Spleen (tissue), 11 donors: ENCODE measurements at regions not wholly inside any gene's neighbourhood (a gene's known extent, or its start where the extent isn't known, plus 50 kb on each side); places are given as distances from the start of the nearest gene placed in this dataset.

Source experiments
- DNase-seq: peaks from one replicate; pipeline ENCODE4 v3.0.0-alpha.2; 2020
- H3K27ac ChIP-seq, 8 donors: fragments of 200-600 bp; sonication (generic) in 7 of 8; 1 replicate in 4 of 8; 2 replicates in 4 of 8; pipeline versions ENCODE4 v1.5.0 to v1.8.0; 2016 to 2021; ENCODE audit warnings: inconsistent platforms in 4 of 8, mild to moderate bottlenecking in 4 of 8, moderate library complexity in 1 of 8
- H3K27me3 ChIP-seq, 7 donors: fragments of 200-600 bp; sonication (generic) in 6 of 7; replicated peaks in 1 of 7; 1 replicate in 4 of 7; 2 replicates in 3 of 7; pipeline versions ENCODE4 v1.5.0 to v1.8.0; 2016 to 2021; ENCODE audit warnings: inconsistent platforms in 3 of 7, mild to moderate bottlenecking in 1 of 7
- H3K36me3 ChIP-seq, 6 donors: fragments of 200-600 bp; sonication (generic) in 5 of 6; 1 replicate in 4 of 6; 2 replicates in 2 of 6; pipeline versions ENCODE4 v1.5.0 to v1.8.0; 2016 to 2021; ENCODE audit warnings: inconsistent platforms in 2 of 6
- H3K4me1 ChIP-seq, 6 donors: fragments of 200-600 bp; sonication (generic) in 5 of 6; 1 replicate in 3 of 6; 2 replicates in 3 of 6; pipeline versions ENCODE4 v1.5.0 to v1.8.0; 2016 to 2021; ENCODE audit warnings: inconsistent platforms in 3 of 6
- H3K4me3 ChIP-seq, 8 donors: fragments of 200-600 bp; sonication (generic) in 7 of 8; 1 replicate in 4 of 8; 2 replicates in 4 of 8; pipeline versions ENCODE4 v1.5.0 to v1.8.0; 2016 to 2021; ENCODE audit warnings: inconsistent platforms in 4 of 8, mild to moderate bottlenecking in 4 of 8, moderate library complexity in 2 of 8
- H3K9me3 ChIP-seq, 8 donors: fragments of 200-600 bp; sonication (generic) in 7 of 8; 1 replicate in 4 of 8; 2 replicates in 4 of 8; pipeline versions ENCODE4 v1.5.0 to v1.8.0; 2016 to 2021; ENCODE audit warnings: inconsistent platforms in 4 of 8
- POLR2A ChIP-seq, 3 donors: fragments of 450-650 bp; IDR thresholded peaks; one replicate each; pipeline ENCODE4 v1.5.1; 2017; ENCODE audit warnings: antibody characterized with exemption in 3 of 3, mild to moderate bottlenecking in 1 of 3
- POLR2AphosphoS5 ChIP-seq, 3 donors: sonication (generic); formaldehyde crosslinking; IDR thresholded peaks; one replicate each; pipeline ENCODE4 v1.5.1; 2017; ENCODE audit warnings: antibody characterized with exemption in 3 of 3
- WGBS, 5 donors: extraction: QIAGEN DNeasy Blood & Tissue Kit in 3 of 5; methylation state at CpG; one replicate each; pipeline versions ENCODE4 v1.1.5 to v1.1.7; 2013 to 2018; 5-methylcytosine and 5-hydroxymethylcytosine counted together
- intact Hi-C: fragments of 100-400 bp; cut with DNase I; formaldehyde crosslinking; loops from one replicate; pipeline ENCODE4 v1.15.0; 2023; ENCODE audit warnings: low total_unique reads
- TF ChIP-seq, protein P1 (sequence below), 11 experiments: fragments of 200-600 bp in 7 of 11; fragments of 450-650 bp in 4 of 11; sonication (generic) in 4 of 11; IDR thresholded peaks in 8 of 11; conservative IDR thresholded peaks in 3 of 11; 1 replicate in 7 of 11; 2 replicates in 4 of 11; pipeline versions ENCODE4 v1.4.0 to v1.8.0; 2016 to 2021; ENCODE audit warnings: antibody characterized with exemption in 11 of 11, inconsistent platforms in 4 of 11, mild to moderate bottlenecking in 1 of 11
- donor health status: healthy with polysubstance abuse.
- donor health status: DM: no; HTN: no; CAD: no; lungs with moderate emphysema.
- donor health status: DM: no; HTN: no; CAD: no.
- donor health status: Bipolar disorder and iron deficiency.
- donor health status: healthy.
- donor health status: DM: no; HTN: no; CAD: no.
- donor health status: DM: yes; HTN: yes; CAD: no.

DNA sequence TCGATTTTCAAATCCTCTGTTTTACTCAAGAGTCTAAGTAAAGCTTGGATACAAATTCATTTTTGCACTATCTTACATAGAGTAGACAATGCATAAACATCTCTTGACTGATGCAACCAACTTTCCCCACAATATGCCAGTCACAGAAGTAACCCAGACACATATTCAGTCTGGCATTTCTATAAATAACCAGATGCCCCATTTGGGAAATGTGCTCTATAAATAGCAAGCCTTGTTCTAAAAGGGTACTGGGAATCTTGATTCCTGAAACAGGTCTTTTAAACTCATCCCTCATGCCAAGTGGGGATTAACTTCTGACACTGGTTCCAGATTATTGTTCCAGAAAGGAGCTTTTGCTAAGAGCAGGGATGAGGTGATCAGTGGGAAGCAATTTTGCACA is 411.7 kb downstream of the EPM2A start:
- Histone ChIP-seq H3K9me3 (no peaks in the 10 kb centered on the region), H3K27me3 (no peaks in the 10 kb centered on the region), H3K27ac (no peak overlapping the region), H3K36me3 (no peaks in the 10 kb centered on the region), H3K4me1 (no peaks in the 10 kb centered on the region), H3K4me3 (no peak overlapping the region)
- WGBS, 5 donors = 64 to 84% (median 78%) methylated on average over 1 of the region's 1 CpG
- intact Hi-C loops = no loop called here
- TF ChIP-seq POLR2A (IDR thresholded peaks at IDR 0.05) (no peak), POLR2AphosphoS5 (IDR thresholded peaks at IDR 0.05) (no peak)
- TF ChIP-seq, protein P1, sequence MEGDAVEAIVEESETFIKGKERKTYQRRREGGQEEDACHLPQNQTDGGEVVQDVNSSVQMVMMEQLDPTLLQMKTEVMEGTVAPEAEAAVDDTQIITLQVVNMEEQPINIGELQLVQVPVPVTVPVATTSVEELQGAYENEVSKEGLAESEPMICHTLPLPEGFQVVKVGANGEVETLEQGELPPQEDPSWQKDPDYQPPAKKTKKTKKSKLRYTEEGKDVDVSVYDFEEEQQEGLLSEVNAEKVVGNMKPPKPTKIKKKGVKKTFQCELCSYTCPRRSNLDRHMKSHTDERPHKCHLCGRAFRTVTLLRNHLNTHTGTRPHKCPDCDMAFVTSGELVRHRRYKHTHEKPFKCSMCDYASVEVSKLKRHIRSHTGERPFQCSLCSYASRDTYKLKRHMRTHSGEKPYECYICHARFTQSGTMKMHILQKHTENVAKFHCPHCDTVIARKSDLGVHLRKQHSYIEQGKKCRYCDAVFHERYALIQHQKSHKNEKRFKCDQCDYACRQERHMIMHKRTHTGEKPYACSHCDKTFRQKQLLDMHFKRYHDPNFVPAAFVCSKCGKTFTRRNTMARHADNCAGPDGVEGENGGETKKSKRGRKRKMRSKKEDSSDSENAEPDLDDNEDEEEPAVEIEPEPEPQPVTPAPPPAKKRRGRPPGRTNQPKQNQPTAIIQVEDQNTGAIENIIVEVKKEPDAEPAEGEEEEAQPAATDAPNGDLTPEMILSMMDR (IDR thresholded peaks at IDR 0.05 in 8 of 11, conservative IDR thresholded peaks at IDR 0.05 in 3 of 11) = no peak
- DNase-seq = no peak

DNA sequence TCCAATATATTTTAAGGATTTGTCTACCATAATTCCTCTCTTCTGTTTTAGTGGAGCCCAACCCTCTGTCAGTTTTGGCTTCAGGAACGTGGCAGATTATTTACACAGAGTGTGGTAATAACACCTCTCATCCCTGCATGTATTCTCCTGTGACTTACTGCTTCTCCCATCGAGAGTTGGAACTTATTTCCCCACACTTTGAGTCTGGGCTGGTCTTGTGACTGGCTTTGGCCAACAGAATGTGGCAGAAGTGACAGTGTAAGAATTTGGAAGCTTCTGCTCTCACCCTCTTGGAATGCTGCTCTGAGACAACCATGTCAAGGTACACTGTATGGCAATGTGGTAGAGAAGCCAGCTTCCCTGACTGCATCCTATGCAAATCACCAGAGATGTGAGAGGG is 407.7 kb downstream of the EPM2A start:
- intact Hi-C loops = no loop called here
- no peaks in the 10 kb centered on the region for H3K27me3 ChIP-seq
- TF ChIP-seq, protein P1 (IDR thresholded peaks at IDR 0.05 in 8 of 11, conservative IDR thresholded peaks at IDR 0.05 in 3 of 11) = no peak
- TF ChIP-seq POLR2AphosphoS5 (IDR thresholded peaks at IDR 0.05) = no peak
- TF ChIP-seq POLR2A (IDR thresholded peaks at IDR 0.05) = no peak
- no peak overlapping the region for H3K27ac ChIP-seq
- 44 to 67% (median 52%) methylated on average over 2 of the region's 2 CpGs for WGBS, 5 donors
- no peaks in the 10 kb centered on the region for H3K9me3 ChIP-seq
- H3K4me3 ChIP-seq = no peak overlapping the region
- no peaks in the 10 kb centered on the region for H3K36me3 ChIP-seq
- H3K4me1 ChIP-seq = no peaks in the 10 kb centered on the region
- no peak for DNase-seq

DNA sequence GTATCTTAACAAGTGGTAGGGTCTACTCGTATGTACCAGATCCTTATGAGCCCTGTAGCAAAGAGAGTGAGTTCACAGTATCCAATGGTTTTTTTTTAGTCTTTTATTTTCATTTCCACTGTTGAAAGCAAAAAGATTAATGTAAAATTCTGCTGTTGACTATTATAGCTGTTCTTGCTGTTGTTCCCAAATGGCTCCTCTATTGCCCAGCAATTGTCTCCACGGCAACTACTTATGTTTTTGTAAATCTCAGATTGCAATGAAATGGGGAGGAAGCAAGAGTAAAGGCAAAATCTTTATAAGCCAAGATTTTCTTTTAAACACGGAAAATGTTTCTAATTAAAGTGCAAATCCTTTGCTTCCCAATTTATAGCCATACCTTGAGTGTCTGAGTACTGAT is 406.1 kb downstream of the EPM2A start:
- Histone ChIP-seq H3K4me3 (no peak overlapping the region), H3K9me3 (no peaks in the 10 kb centered on the region), H3K4me1 (no peaks in the 10 kb centered on the region), H3K27ac (no peak overlapping the region), H3K36me3 (no peaks in the 10 kb centered on the region), H3K27me3 (no peaks in the 10 kb centered on the region)
- TF ChIP-seq POLR2A (IDR thresholded peaks at IDR 0.05) = no peak
- TF ChIP-seq, protein P1 (IDR thresholded peaks at IDR 0.05 in 8 of 11, conservative IDR thresholded peaks at IDR 0.05 in 3 of 11) = no peak
- TF ChIP-seq POLR2AphosphoS5 (IDR thresholded peaks at IDR 0.05) = no peak
- 73 to 87% (median 78%) methylated on average over 3 of the region's 3 CpGs for WGBS, 5 donors
- no peak for DNase-seq
- intact Hi-C loops = no loop called here

DNA sequence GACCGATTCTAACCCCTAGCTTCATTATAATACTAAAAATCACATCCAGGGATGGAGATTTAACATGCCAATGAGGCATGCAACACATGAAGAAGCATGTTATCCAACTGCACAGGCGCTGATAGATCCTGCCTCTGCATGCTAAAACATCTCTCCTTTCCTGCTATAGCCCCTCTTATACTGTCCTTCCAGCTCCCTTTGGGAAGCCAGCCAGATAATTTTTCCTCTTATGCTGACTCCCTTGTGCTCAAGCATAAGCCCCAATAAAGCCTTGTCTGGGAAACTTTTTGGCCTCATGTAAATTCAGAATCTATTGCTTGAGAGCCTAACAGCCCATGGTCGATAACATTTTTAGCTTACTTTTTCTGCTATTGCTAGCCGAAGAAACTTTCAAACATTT is 404.3 kb downstream of the EPM2A start:
- WGBS, 5 donors = 76 to 90% (median 85%) methylated on average over 4 of the region's 4 CpGs
- Histone ChIP-seq H3K27me3 (no peaks in the 10 kb centered on the region), H3K36me3 (no peaks in the 10 kb centered on the region), H3K27ac (no peak overlapping the region), H3K4me1 (no peaks in the 10 kb centered on the region), H3K4me3 (no peak overlapping the region), H3K9me3 (no peaks in the 10 kb centered on the region)
- intact Hi-C loops = no loop called here
- DNase-seq = no peak
- TF ChIP-seq POLR2A (IDR thresholded peaks at IDR 0.05) (no peak), POLR2AphosphoS5 (IDR thresholded peaks at IDR 0.05) (no peak)
- TF ChIP-seq, protein P1 (IDR thresholded peaks at IDR 0.05 in 8 of 11, conservative IDR thresholded peaks at IDR 0.05 in 3 of 11) = no peak
